Left cardiac atrium (tissue), 4 donors: ENCODE measurements at regions not wholly inside any gene's neighbourhood (a gene's known extent, or its start where the extent isn't known, plus 50 kb on each side); places are given as distances from the start of the nearest gene placed in this dataset.
"Not testable (repeated sequence)": the region's sequence is repeated elsewhere in the genome, so short reads cannot be mapped to it uniquely, and the experiment has no call there.

Experiments
- ATAC-seq, 2 donors: fragments of 200-7000 bp; cut with Tn5 transposase; one replicate each; pipeline ENCODE4 v1.9.1; 2020; ENCODE audit warnings: mild to moderate bottlenecking in 2 of 2, moderate library complexity in 2 of 2
- DNase-seq: peaks from one replicate; pipeline ENCODE4 v3.0.0-alpha.2; 2020
- intact Hi-C, 2 donors: fragments of 100-400 bp; cut with DNase I; formaldehyde crosslinking; loops; one replicate each; pipeline versions ENCODE4 v1.14.1 to v1.15.1; 2022 to 2023
- donor health status: DM: no; HTN: yes; CAD: no.
- donor health status: DM: no; HTN: yes; CAD: no; lungs with severe emphysema.
- donor health status: DM: yes; HTN: yes; CAD: no.
- donor health status: Dilated cardiomyopathy.

DNA sequence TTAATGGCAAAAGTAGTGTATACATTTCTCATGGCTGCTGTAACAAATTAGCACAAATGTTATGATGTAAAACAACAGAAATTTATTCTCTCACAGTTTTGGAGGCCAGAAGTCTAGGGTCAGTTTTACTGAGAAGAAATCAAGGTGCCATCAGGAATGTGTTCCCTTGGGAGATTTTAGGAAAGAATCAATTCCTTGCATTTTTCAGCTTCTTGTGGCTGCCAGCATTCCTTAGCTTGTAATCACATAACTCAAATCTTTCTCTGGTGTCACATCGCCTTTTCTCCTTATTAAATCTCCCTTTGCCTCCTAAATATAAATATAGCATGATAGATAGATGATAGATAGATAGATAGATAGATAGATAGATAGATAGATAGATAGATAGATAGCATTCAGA, 307.0 kb upstream of the REG3G start:
- no peak for ATAC-seq
- intact Hi-C loops, result no loop called here
- no peak for DNase-seq

DNA sequence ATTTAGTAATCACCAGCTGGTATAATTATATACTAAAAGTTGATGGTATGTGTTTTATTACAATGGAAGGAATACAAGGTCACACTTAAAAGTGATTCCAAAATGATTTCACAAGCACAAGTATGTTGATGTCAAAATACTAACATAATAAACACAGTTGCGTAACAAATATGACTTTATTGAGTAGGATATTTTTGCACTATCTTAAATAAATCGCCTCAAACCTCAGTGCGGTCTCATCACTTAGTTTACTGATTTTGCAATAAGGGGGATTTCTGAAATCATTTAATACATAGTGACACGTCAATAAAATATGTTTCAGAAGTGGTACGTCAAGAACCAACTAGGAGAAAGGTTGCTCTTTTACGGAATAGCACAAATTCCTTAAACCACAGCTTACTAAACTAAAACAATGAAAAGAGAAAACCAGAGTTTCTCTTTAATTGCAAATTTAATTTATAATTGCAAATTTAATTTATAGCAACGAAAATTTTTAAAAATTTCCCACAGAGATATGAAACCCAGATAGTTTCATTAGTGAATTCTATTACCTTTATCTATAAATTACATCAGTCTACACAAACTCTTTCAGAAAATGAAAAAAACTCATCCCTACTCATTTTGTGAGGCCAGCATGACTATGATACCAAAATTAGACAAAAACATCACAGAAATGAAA, 304.0 kb upstream of the REG3G start:
- DNase-seq (no peak), ATAC-seq (no peak)
- intact Hi-C loops, result no loop called here

DNA sequence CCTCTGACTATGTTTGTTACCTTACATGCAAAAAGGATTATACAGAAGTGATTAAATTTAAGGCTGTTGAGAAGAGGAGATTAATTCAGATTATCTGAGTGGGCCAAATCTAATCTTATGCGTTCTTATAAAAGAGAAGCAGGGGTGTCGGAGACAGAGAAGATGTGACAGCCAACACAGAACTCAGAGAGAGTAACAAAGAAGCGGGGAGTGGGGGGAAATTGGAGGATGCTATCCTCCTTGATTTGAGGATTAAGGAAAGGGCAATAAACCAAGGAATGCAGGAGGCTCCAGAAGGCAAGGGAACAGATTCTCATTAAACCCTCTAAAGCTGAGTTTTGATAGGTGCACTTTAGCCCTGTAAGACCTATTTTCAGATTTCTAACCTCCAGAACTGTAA, 291.3 kb upstream of the REG3G start:
- ATAC-seq, result no peak
- intact Hi-C loops, result no loop called here
- no peak for DNase-seq

DNA sequence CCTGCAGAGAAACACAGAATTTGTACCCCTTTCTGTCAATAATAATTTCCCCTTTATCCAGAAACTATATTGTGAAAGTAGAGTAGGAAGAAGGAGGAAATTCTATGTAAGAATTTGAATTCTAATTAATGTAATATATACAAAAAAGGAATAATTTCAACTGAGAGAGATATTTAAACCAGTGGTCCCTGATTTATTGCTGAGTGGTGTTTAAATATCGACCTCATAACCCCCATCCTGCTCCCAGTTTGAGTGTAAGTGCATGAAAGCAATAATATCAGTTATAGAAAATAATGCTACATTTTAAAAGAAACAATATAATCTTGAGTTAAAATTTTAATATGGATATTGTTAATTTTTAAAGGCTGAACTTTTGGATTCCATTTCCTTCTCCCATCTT, 286.2 kb upstream of the REG3G start:
- ATAC-seq (no peak), DNase-seq (no peak)
- intact Hi-C loops, result no loop called here

DNA sequence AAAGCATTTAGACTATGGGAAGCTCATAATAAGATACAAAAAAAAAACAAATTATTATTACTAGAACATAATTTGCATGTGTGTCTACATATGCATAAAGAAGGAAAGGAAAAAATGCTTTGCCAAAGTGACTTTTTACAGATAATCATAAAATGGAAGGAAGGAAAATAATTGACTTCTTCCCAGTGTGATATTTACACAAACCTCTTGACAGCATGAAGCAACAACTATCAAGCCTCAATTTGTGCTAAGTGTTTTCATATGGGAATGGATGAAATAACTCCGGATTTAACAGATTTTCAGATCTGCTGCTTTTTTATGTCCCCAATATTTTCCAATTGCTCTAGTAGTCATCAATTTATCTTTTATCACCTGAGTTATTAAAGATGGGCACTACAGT, 275.9 kb upstream of the REG3G start:
- no peak for DNase-seq
- intact Hi-C loops, result no loop called here
- no peak for ATAC-seq

DNA sequence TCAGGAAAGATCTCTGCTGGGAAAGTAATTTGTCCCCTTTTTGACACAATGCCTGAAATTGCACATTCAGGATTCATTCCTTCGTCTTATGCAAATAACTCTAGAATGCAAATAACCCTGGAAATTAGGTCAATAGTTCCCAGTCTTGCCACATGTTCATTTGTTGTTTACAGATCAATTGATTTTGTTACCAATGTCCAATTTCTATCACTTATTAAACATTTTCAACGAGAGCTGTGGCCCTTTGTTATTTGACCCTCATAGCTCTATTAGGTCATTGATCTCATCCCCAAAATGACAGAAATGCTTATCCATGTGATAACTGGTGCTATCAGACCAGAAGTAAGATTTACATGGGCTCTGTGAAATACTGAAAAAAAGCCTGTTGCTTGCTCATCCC, 275.3 kb upstream of the REG3G start:
- DNase-seq (no peak), ATAC-seq (no peak)
- intact Hi-C loops, result no loop called here

DNA sequence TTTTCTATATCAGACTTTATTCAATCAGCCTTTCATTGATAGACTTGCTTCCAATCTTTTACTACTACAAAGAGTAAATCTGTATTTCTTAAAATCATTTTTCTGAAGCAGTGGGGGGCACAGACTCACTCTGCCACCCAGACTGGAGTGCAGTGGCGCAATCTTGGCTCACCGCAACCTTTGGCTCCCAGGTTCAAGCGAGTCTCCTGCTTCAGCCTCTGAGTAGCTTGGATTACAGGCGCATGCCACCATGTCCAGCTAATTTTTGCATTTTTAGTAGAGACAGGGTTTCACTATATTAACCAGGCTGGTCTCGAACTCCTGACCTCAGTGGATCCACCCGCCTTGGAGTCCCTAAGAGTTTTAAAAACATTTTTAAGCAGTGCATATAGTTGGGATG, 270.6 kb upstream of the REG3G start:
- intact Hi-C loops, result no loop called here
- no peak for ATAC-seq
- no peak for DNase-seq

DNA sequence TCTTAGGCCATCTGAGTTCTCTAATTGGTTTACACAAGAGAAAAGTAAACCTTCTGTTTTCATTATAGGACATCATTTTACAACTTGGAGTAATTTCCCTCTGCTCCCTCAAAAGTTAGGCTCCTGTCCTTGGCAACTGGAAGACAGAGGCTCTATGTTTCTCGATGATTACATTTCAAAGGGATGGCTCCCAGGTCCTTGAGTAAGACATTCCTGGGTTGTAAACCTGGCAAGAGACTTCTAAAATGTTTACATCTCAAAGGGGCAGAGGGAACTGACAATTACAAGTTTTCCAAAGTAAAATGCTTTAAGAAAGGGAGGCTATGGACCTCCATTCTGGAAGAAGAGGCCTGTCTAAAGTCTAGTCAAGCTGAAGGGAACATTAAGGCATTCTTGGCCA, 268.3 kb upstream of the REG3G start:
- intact Hi-C loops, result no loop called here
- ATAC-seq (no peak), DNase-seq (no peak)

DNA sequence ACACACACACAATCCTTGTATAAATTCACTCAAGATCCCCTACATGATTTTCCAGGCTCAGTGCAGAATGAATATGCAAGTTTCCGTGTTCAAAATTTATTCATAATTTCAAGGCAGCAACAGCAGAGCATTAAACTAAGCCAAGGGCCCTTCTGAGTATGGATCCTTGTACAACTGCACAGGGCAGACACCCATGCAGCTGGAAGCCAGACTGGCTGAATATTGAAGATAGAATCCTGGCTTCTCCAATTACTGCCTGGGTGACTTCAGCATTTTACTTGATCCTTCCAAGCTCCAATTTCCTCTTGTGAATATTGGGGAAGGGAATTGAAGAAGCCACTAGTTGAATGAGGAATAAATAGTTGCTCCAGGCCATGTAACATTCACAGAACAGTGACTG, 267.9 kb upstream of the REG3G start:
- DNase-seq, result no peak
- intact Hi-C loops, result no loop called here
- ATAC-seq, result no peak

DNA sequence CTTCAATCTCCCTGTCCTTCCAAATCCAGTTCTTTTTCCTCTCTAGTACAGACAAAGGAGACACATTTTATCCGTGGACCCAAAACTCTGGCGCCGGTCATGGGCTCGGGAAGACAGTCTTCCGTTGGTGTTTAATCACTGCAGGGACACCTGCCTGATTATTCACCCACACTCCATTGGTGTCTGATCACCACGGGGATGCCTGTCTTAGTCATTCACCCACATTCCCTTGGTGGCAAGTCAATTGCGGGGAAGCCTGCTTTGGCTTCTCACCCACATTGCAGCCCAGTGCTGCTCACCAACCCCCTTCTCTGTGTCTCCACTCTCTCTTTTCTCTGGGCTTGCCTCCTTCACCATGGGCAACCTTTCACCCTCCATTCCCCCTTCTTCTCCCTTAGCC, 266.7 kb upstream of the REG3G start:
- intact Hi-C loops, ATAC-seq, DNase-seq: not testable (repeated sequence)

DNA sequence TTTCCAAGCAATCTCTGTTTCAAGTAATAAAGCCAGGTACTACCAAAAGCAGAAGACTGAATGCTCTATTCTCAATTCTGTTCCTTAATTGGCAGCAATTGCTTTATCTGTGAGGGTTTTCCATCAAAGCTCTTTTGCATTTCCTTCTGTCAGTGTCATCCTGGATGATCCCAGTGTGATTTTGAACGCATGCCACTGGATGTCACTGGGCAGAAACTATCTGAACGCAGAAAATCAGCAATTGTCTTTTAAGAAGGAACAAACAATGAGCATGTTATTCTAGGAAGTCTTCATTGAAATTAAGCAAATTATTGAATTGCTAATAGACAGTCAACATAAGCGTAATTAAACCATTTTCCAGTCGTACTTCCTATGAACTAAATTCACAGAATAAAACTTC, 259.0 kb upstream of the REG3G start:
- DNase-seq (no peak), ATAC-seq (no peak)
- intact Hi-C loops, result no loop called here

DNA sequence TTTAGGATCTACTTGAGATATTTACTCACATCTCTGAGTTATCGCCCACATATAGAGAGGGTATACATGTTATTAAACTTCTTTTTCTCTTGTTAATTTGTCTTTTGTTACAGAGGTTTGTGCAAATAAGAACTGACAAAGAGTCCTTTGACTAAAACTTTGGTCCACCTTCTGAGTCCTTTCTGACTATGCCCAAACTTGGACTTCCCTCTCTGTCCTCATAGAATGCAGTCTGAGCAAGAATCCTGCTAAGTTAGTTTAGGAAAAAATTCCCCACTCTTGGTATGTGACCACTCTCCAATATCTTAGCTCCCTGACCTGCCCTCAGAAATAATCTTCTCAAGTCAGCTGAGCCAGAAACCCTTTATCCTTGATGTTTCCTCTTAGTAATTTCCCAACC, 257.5 kb upstream of the REG3G start:
- ATAC-seq, result no peak
- no peak for DNase-seq
- intact Hi-C loops, result no loop called here

DNA sequence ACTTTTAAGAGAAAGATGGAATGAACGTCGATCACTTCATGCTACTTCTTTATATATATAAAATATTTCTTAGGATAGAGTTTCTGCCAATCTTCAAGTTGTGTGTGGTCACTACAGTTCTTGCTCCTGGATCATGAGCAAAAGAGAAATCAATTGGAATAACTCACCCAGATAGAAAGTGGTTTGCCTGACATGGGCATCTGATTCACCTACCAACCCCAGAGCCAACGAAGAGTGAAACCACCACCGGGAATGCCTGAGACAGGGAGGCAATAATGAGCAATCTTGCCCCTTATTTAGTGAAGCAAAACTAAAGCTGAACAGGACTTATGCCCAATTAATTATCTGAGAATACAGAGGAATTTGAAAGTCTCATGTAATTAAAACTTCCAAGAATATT, 250.2 kb upstream of the REG3G start:
- intact Hi-C loops, result no loop called here
- ATAC-seq, result no peak

DNA sequence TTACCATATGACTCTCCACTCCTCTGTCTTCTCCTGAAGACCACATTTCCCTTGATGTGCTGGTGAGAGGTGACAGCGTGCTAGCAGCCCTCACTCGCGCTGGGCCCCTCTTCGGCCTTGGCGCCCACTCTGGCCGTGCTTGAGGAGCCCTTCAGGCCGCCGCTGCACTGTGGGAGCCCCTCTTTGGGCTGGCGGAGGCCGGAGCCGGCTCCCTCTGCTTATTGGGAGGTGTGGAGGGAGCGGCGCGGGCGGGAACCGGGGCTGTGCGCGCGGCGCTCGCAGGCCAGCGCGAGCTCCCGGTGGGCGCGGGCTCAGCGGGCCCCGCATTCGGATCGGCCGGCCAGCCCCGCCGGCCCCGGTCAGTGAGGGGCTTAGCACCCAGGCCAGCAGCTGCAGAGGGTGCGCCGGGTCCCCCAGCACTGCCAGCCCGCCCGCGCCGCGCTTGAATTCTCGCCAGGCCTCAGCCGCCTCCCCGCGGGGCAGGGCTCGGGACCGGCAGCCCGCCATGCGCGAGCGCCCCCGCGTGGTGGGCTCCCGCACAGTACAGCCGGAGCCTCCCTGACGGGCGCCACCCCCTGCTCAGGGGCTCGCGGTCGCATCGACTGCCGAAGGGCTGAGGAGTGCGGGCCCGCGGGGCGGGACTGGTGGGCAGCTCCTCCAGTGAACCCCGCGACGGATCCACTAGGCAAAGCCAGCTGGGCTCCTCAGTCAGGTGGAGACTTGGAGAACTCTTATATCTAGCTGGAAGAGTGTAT, 246.6 kb upstream of the REG3G start:
- intact Hi-C loops, result no loop called here
- DNase-seq, result no peak
- no peak for ATAC-seq

More for the DNA sequence above, 250.2 kb upstream of the REG3G start:
- no peak for DNase-seq

DNA sequence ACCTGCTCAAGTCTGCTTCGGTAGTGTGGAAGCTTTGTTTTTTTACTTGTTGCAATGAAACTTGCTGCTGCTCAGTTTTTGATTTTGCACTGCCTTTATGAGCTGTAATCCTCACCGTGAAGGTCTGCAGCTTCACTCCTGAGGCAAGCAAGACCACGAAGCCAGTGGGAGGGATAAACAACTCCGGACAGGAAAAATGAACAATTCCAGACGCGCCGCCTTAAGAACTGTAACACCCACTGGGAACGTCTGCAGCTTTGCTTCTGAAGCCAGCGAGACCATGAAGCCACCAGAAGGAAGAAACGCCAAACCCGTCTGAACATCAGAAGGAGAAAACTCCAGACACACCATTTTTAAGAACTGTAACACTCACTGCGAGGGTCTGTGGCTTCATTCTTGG, 245.7 kb upstream of the REG3G start:
- ATAC-seq, result no peak
- intact Hi-C loops, result no loop called here
- no peak for DNase-seq

DNA sequence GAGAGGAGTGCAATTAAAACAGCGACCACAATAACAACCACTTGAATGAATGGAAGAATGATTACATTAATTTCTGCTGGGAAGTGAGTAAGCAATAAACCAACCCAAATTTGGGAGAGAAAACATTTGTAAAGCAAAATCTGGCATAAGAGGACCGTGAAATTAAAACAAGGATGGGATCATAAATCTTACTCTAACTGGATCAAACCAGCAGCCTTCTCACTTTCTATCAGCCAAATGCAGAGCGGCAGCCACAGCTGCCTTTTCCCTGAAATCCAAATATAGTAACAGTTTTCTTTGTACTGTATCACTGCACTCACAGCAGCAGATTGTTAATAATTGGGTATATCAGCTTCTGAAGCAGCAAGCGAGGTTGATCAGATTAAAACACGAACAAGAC, 245.2 kb upstream of the REG3G start:
- no peak for ATAC-seq
- intact Hi-C loops, result no loop called here
- no peak for DNase-seq

DNA sequence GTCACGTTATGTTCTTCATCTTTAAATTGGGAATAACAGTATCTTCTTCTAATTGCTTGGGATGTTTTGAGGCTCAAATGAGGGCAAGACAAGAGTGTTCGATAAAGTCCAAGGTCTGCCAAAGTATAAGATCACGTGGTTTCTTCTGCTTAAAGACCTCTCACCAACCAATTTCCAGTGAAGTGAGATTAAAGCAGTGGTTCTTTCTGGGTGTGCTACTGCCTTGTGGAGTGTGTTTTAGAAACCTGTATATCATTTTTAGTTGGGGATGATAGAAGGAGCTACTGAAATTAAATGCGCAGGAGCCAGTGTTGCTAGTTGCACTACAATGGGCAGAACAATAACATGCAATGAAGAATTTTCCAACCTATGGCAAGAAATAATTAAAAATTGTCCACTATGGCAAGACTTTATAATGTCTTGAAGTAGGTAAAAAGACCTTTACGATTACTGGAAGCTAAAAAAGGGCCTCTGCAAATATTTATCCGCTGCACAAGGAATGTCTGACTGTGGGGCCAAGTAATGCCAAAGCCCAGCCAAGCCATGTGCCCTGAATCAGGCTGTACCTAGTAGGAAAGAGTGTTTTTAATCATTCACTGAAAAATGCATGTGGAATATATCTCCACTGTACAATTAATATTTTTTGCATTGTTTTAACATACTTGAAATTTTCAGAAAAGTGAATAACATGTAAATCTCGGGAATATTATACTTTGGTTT, 244.5 kb upstream of the REG3G start:
- no peak for DNase-seq
- ATAC-seq, result no peak
- intact Hi-C loops, result no loop called here

DNA sequence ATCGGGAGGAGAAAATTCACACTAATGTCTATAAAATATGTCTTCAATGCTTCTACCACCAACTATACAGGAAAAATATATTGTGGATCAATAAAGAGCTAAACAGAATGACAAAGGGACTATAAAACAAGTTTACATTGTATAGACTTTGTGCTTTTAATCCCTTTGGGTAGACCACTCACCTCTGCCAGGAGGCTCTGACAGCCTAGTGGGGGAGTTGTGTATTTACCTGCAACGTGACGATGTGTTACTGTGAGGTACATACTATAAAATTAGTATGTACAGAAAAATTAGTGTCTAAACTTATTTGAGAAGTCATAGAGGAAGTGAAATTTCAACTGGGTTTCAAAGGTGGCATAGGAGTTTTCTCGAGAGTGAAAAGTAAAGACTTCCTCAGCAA, 243.3 kb upstream of the REG3G start:
- DNase-seq, result no peak
- intact Hi-C loops, result no loop called here
- no peak for ATAC-seq

DNA sequence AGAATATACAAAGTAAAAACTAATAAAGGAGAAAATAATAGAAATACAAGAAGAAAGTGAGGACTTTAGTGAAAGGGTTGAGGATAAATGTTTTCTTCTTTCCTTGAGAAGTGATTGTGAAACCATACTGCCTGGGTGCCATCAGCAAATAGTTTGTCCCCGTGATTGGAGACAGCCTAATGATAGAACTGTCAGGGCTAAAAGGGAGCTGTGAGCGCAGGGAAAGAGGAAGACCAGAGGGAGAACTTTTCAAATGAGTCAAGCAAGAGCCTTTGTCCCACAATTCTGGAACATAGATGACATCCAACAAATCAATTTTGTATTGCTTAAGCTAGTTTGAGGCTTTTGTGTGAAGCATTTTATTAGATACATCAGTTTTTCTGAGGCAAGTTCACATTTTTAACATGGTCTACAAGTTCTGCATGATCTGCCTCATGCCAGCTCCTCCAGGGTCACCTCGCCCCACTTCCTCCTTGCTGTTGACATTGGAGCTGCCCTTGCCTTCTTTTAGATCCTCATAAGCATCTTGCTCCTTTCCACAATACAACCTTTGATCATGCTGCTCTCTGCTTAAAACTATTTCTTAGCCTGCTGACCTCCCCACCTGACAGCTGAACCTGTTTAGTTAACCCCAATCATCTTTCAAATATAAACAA, 213.4 kb upstream of the REG3G start:
- ATAC-seq, result no peak
- intact Hi-C loops, result no loop called here

DNA sequence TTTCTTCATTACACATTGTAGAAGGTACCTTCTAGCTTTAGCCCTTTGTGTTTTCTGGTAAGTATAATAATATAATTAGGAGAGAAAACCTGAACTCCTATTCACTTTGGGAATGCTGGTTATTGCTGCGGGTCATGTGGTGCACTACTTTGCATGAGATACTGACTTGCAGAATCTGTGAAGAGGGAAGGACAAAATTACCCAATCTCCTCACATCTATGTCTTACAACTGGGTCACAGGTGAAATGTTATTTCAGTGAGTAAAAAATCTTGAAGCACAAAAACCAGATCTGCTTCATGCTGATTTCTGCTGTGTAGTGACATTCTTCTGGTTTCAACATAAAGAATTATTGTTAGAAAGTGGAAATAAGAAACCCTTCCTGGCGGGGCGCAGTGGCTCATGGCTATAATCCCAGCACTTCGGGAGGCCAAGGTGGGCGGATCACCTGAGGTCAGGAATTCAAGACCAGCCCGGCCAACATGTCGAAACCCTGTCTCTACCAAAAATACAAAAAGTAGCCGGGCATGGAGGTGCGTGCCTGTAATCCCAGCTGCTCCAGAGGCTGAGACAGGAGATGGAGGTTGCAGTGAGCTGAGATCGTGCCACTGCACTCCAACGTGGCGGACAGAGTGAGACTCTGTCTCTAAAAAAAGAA, 211.0 kb upstream of the REG3G start:
- DNase-seq (no peak), ATAC-seq (no peak)
- intact Hi-C loops, result no loop called here

More for the DNA sequence above, 213.4 kb upstream of the REG3G start:
- no peak for DNase-seq
